HG03135 (cell line): ENCODE measurements at regions not wholly inside any gene's neighbourhood (a gene's known extent, or its start where the extent isn't known, plus 50 kb on each side); places are given as distances from the start of the nearest gene placed in this dataset.
"Not testable (repeated sequence)": the region's sequence is repeated elsewhere in the genome, so short reads cannot be mapped to it uniquely, and the experiment has no call there.

Source experiments
- ATAC-seq: cut with Tn5 transposase; IDR thresholded peaks from one replicate; pipeline ENCODE4 v1.9.1; 2021; ENCODE audit warnings: mild to moderate bottlenecking, moderate library complexity; ENCODE audit not compliant: unreplicated experiment

GRCh38 chr2:2906091-2906490 lies 471.5 kb downstream of the EIPR1 start:
- ATAC-seq = no peak

GRCh38 chr2:2904721-2905350 lies 472.8 kb downstream of the EIPR1 start:
- no peak for ATAC-seq

- ATAC-seq = no peak
These were observed 474.9 kb downstream of the EIPR1 start for GRCh38 chr2:2902547-2903281.

GRCh38 chr2:2901384-2902345 lies 476.0 kb downstream of the EIPR1 start:
- peak; percentile 91 for ATAC-seq

- no peak for ATAC-seq
These were observed 477.8 kb downstream of the EIPR1 start for GRCh38 chr2:2899826-2900225.

GRCh38 chr2:2898744-2899143 lies 478.9 kb downstream of the EIPR1 start:
- ATAC-seq = no peak

- no peak for ATAC-seq
These were observed 481.0 kb downstream of the EIPR1 start for GRCh38 chr2:2896643-2897042.

- ATAC-seq = no peak
These were observed 481.6 kb downstream of the EIPR1 start for GRCh38 chr2:2896011-2896410.

- not testable (repeated sequence) for ATAC-seq
These were observed 483.6 kb downstream of the EIPR1 start for GRCh38 chr2:2894011-2894410.

GRCh38 chr2:2892892-2893291 lies 484.7 kb downstream of the EIPR1 start:
- ATAC-seq = no peak

- no peak for ATAC-seq
These were observed 485.2 kb downstream of the EIPR1 start for GRCh38 chr2:2892378-2892777.

GRCh38 chr2:2890901-2891300 lies 486.7 kb downstream of the EIPR1 start:
- no peak for ATAC-seq

GRCh38 chr2:2890246-2890645 lies 487.4 kb downstream of the EIPR1 start:
- no peak for ATAC-seq

GRCh38 chr2:2889646-2890045 lies 488.0 kb downstream of the EIPR1 start:
- no peak for ATAC-seq

- no peak for ATAC-seq
These were observed 488.5 kb downstream of the EIPR1 start for GRCh38 chr2:2889141-2889540.

- ATAC-seq = no peak
These were observed 489.7 kb downstream of the EIPR1 start for GRCh38 chr2:2887772-2888387.

GRCh38 chr2:2886922-2887321 lies 490.7 kb downstream of the EIPR1 start:
- ATAC-seq = no peak

GRCh38 chr2:2881499-2881898 lies 496.1 kb downstream of the EIPR1 start:
- ATAC-seq = no peak

- no peak for ATAC-seq
These were observed 496.7 kb downstream of the EIPR1 start for GRCh38 chr2:2880938-2881337.

- ATAC-seq = peak; percentile 99
These were observed 497.8 kb downstream of the EIPR1 start for GRCh38 chr2:2879781-2880180.

- ATAC-seq = no peak
These were observed 498.5 kb downstream of the EIPR1 start for GRCh38 chr2:2879071-2879470.
